Motor neuron (in vitro differentiated cells): ENCODE measurements at regions not wholly inside any gene's neighbourhood (a gene's known extent, or its start where the extent isn't known, plus 50 kb on each side); places are given as distances from the start of the nearest gene placed in this dataset.
"Not testable (repeated sequence)": the region's sequence is repeated elsewhere in the genome, so short reads cannot be mapped to it uniquely, and the experiment has no call there.

Source experiments
- ATAC-seq, 8 experiments: fragments of 200-7000 bp; cut with Tn5 transposase; replicated peaks in 6 of 8; 2 replicates each; pipeline ENCODE4 v1.8.0; 2021; ENCODE audit warnings: mild to moderate bottlenecking in 8 of 8, moderate library complexity in 8 of 8
- H3K27ac ChIP-seq, 2 donors: fragments of 250-450 bp; sonication (Bioruptor Pico); 2 replicates each; pipeline ENCODE4 v1.9.0; 2021; ENCODE audit warnings: antibody characterized with exemption in 2 of 2, mild to moderate bottlenecking in 2 of 2, moderate library complexity in 1 of 2
- H3K4me1 ChIP-seq, 2 donors: fragments of 250-450 bp; sonication (Bioruptor Pico); replicated peaks in 1 of 2; 2 replicates each; pipeline ENCODE4 v1.6.1; 2021; ENCODE audit warnings: antibody characterized with exemption in 2 of 2, mild to moderate bottlenecking in 2 of 2, moderate library complexity in 1 of 2
- H3K4me3 ChIP-seq, 5 donors: fragments of 250-450 bp; sonication (Bioruptor Pico); 2 replicates each; pipeline ENCODE4 v1.9.0; 2021; ENCODE audit warnings: antibody characterized with exemption in 5 of 5, mild to moderate bottlenecking in 5 of 5, moderate library complexity in 4 of 5
- WGBS, 10 experiments: fragments of 450-650 bp; shearing (Covaris generic); methylation state at CpG; one replicate each; pipeline ENCODE4 v1.0.0; 2022; 5-methylcytosine and 5-hydroxymethylcytosine counted together
- in situ Hi-C, 9 experiments: fragments of 400-800 bp; cut with MboI; loops; one replicate each; pipeline ENCODE4 v1.15.0; 2021; ENCODE audit warnings: low sequenced_read_pairs in 9 of 9, low pct_unique_long_range_greater_than_20kb in 2 of 9; ENCODE audit not compliant: unreplicated experiment in 9 of 9

GRCh38 chr10:36534471-36535002 lies 590.9 kb upstream of the ANKRD30A start:
- Histone ChIP-seq H3K27ac (no peak overlapping the region), H3K4me1 (peaks cover 0 to 3% of the 10 kb centered on the region in 2 donors), H3K4me3 (no peak overlapping the region)
- in situ Hi-C loops = no loop called here
- peak in 3 of 8 experiments; percentile 85 to 96 (median 86) for ATAC-seq
- 0 to 98% (median 86%) methylated on average over 1 to 5 of the region's 5 CpGs; no CpG with 5 or more reads in 1 of the 10 experiments for WGBS, 10 experiments

GRCh38 chr10:36533861-36534260 lies 591.5 kb upstream of the ANKRD30A start:
- peak in 1 of 8 experiments; percentile 86 for ATAC-seq
- Histone ChIP-seq H3K4me3 (no peak overlapping the region), H3K27ac (no peak overlapping the region), H3K4me1 (peaks cover 0 to 3% of the 10 kb centered on the region in 2 donors)
- WGBS, 10 experiments = 28 to 89% (median 68%) methylated on average over 2 to 7 of the region's 8 CpGs; no CpG with 5 or more reads in 1 of the 10 experiments
- in situ Hi-C loops = no loop called here

- H3K4me1 ChIP-seq = peaks cover 0 to 3% of the 10 kb centered on the region in 2 donors
- in situ Hi-C loops = no loop called here
- H3K27ac ChIP-seq = no peak overlapping the region
- no peak overlapping the region for H3K4me3 ChIP-seq
- ATAC-seq = no peak
- 60 to 100% (median 88%) methylated on average over 1 to 2 of the region's 2 CpGs; no CpG with 5 or more reads in 4 of the 10 experiments for WGBS, 10 experiments
These were observed 592.1 kb upstream of the ANKRD30A start for GRCh38 chr10:36533316-36533715.

GRCh38 chr10:36531621-36532020 lies 593.8 kb upstream of the ANKRD30A start:
- WGBS, 10 experiments = 40 to 100% (median 85%) methylated on average over 1 of the region's 1 CpG
- Histone ChIP-seq H3K27ac (no peak overlapping the region), H3K4me1 (peaks cover 0 to 3% of the 10 kb centered on the region in 2 donors), H3K4me3 (no peak overlapping the region)
- in situ Hi-C loops = no loop called here
- ATAC-seq = peak in 1 of 8 experiments; percentile 33

GRCh38 chr10:36526033-36526432 lies 599.4 kb upstream of the ANKRD30A start:
- no peak overlapping the region for H3K4me3 ChIP-seq
- ATAC-seq = no peak
- H3K27ac ChIP-seq = no peak overlapping the region
- in situ Hi-C loops = no loop called here
- H3K4me1 ChIP-seq = no peaks in the 10 kb centered on the region

GRCh38 chr10:36524126-36524525 lies 601.3 kb upstream of the ANKRD30A start:
- ATAC-seq, in situ Hi-C loops, H3K27ac ChIP-seq, H3K4me1 ChIP-seq, H3K4me3 ChIP-seq: not testable (repeated sequence)
- WGBS, 10 experiments = 90 to 100% (median 99%) methylated on average over 1 to 8 of the region's 21 CpGs; no CpG with 5 or more reads in 6 of the 10 experiments

- in situ Hi-C loops = no loop called here
- no peak overlapping the region for H3K27ac ChIP-seq
- no peaks in the 10 kb centered on the region for H3K4me1 ChIP-seq
- no peak overlapping the region for H3K4me3 ChIP-seq
- ATAC-seq = no peak
- 33 to 100% (median 60%) methylated on average over 1 of the region's 1 CpG; no CpG with 5 or more reads in 3 of the 10 experiments for WGBS, 10 experiments
These were observed 605.5 kb upstream of the ANKRD30A start for GRCh38 chr10:36519909-36520308.

GRCh38 chr10:36516281-36516680 lies 609.1 kb upstream of the ANKRD30A start:
- ATAC-seq = no peak
- H3K4me1 ChIP-seq = no peaks in the 10 kb centered on the region
- no peak overlapping the region for H3K27ac ChIP-seq
- in situ Hi-C loops = no loop called here
- no peak overlapping the region for H3K4me3 ChIP-seq

- no peak overlapping the region for H3K27ac ChIP-seq
- peak in 3 of 8 experiments; percentile 27 to 31 (median 30) for ATAC-seq
- H3K4me3 ChIP-seq = no peak overlapping the region
- WGBS, 10 experiments = 0 to 83% (median 57%) methylated on average over 1 to 2 of the region's 2 CpGs; no CpG with 5 or more reads in 4 of the 10 experiments
- no peaks in the 10 kb centered on the region for H3K4me1 ChIP-seq
- in situ Hi-C loops = no loop called here
These were observed 610.1 kb upstream of the ANKRD30A start for GRCh38 chr10:36515319-36515718.

GRCh38 chr10:36507715-36508114 lies 617.7 kb upstream of the ANKRD30A start:
- H3K27ac ChIP-seq = no peak overlapping the region
- no peak overlapping the region for H3K4me3 ChIP-seq
- 0 to 100% (median 44%) methylated on average over 1 to 3 of the region's 3 CpGs; no CpG with 5 or more reads in 3 of the 10 experiments for WGBS, 10 experiments
- in situ Hi-C loops = no loop called here
- no peak for ATAC-seq
- H3K4me1 ChIP-seq = peaks cover 0 to 5% of the 10 kb centered on the region in 2 donors

- in situ Hi-C loops = no loop called here
- ATAC-seq = no peak
- 63 to 85% (median 73%) methylated on average over 1 to 5 of the region's 5 CpGs for WGBS, 10 experiments
These were observed 618.5 kb upstream of the ANKRD30A start for GRCh38 chr10:36506697-36507496.

GRCh38 chr10:36506261-36506660 lies 619.1 kb upstream of the ANKRD30A start:
- in situ Hi-C loops = no loop called here
- Histone ChIP-seq H3K4me3 (no peak overlapping the region), H3K4me1 (peaks cover 0 to 5% of the 10 kb centered on the region in 2 donors), H3K27ac (no peak overlapping the region)
- 0 to 67% (median 42%) methylated on average over 1 to 4 of the region's 4 CpGs for WGBS, 10 experiments
- no peak for ATAC-seq

More at GRCh38 chr10:36506697-36507496, 618.5 kb upstream of the ANKRD30A start:
- Histone ChIP-seq H3K4me1 (peaks cover 0 to 5% of the 10 kb centered on the region in 2 donors), H3K4me3 (no peak overlapping the region), H3K27ac (no peak overlapping the region)

- peak in 6 of 8 experiments; percentile 19 to 87 (median 66) for ATAC-seq
- peaks cover 0 to 5% of the 10 kb centered on the region in 2 donors for H3K4me1 ChIP-seq
- in situ Hi-C loops = no loop called here
- 67 to 100% (median 94%) methylated on average over 1 to 3 of the region's 4 CpGs; no CpG with 5 or more reads in 3 of the 10 experiments for WGBS, 10 experiments
- H3K4me3 ChIP-seq = no peak overlapping the region
- no peak overlapping the region for H3K27ac ChIP-seq
These were observed 620.6 kb upstream of the ANKRD30A start for GRCh38 chr10:36504758-36505157.
